Lower leg skin (tissue), 3 donors: ENCODE measurements at regions not wholly inside any gene's neighbourhood (a gene's known extent, or its start where the extent isn't known, plus 50 kb on each side); places are given as distances from the start of the nearest gene placed in this dataset.

ENCODE experiments used
- POLR2A ChIP-seq, 2 donors: fragments of 450-650 bp; IDR thresholded peaks; one replicate each; pipeline ENCODE4 v1.6.1; 2016 to 2017; ENCODE audit warnings: antibody characterized with exemption in 2 of 2, mild to moderate bottlenecking in 1 of 2, moderate library complexity in 1 of 2
- TF ChIP-seq, protein P1 (sequence below), 3 donors: fragments of 450-650 bp; IDR thresholded peaks; one replicate each; pipeline ENCODE4 v1.5.1; 2016; ENCODE audit warnings: antibody characterized with exemption in 3 of 3, mild to moderate bottlenecking in 3 of 3, moderate library complexity in 2 of 3

DNA sequence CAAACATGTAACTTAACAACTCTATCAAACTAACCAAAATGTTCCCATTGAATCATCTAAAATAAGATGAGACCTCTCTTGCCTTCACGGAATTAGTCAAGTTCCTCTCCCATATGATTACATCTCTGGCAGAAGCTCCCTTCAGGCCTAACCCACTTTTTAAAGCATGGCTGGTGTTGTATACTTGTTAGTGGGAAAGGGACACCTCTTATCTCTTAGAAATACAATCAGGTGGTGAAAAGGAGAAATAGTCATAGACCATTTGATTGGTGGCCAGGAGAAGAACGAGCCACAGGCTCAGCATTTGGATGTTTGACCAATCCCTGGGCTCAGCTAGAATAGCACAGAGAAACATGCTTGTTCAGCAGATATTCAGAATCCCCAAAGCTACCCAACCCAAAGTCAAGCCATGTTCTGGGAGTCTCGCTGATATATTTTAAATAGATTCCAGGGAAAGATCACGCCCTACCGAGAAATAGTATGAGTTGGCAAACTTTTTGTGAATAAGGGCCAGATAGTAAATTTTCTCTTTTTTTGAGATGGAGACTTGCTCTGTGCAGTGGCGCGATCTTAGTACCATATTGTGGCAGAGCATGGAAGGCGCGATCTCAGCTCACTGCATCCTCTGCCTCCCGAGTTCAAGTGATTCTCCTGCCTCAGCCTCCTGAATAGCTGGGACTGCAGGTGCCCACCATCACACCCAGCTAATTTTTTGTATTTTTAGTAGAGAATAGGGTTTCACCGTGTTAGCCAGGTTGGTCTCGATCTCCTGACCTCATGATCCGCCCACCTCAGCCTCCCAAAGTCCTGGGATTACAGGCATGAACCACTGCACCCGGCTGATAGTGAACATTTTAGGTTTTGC lies 126.3 kb upstream of the MYLIP start:
- TF ChIP-seq, protein P1, sequence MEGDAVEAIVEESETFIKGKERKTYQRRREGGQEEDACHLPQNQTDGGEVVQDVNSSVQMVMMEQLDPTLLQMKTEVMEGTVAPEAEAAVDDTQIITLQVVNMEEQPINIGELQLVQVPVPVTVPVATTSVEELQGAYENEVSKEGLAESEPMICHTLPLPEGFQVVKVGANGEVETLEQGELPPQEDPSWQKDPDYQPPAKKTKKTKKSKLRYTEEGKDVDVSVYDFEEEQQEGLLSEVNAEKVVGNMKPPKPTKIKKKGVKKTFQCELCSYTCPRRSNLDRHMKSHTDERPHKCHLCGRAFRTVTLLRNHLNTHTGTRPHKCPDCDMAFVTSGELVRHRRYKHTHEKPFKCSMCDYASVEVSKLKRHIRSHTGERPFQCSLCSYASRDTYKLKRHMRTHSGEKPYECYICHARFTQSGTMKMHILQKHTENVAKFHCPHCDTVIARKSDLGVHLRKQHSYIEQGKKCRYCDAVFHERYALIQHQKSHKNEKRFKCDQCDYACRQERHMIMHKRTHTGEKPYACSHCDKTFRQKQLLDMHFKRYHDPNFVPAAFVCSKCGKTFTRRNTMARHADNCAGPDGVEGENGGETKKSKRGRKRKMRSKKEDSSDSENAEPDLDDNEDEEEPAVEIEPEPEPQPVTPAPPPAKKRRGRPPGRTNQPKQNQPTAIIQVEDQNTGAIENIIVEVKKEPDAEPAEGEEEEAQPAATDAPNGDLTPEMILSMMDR (IDR thresholded peaks at IDR 0.05) = no peak
- TF ChIP-seq POLR2A (IDR thresholded peaks at IDR 0.05) = no peak
